Breast epithelium (tissue), 4 donors: ENCODE measurements at regions not wholly inside any gene's neighbourhood (a gene's known extent, or its start where the extent isn't known, plus 50 kb on each side); places are given as distances from the start of the nearest gene placed in this dataset.

ENCODE experiments used
- DNase-seq, 2 donors: peaks; one replicate each; pipeline ENCODE4 v3.0.0-alpha.2; 2019; ENCODE audit warnings: low spot score in 2 of 2
- H3K27ac ChIP-seq, 2 donors: fragments of 200-600 bp; sonication (generic) in 1 of 2; one replicate each; pipeline ENCODE4 v1.5.1; 2016 to 2019; ENCODE audit warnings: mild to moderate bottlenecking in 1 of 2
- H3K27me3 ChIP-seq, 2 donors: fragments of 200-600 bp; sonication (generic) in 1 of 2; one replicate each; pipeline versions ENCODE4 v1.5.1 to v1.6.0; 2017 to 2019; ENCODE audit warnings: control low read depth in 1 of 2, mild to moderate bottlenecking in 1 of 2
- H3K36me3 ChIP-seq: fragments of 200-600 bp; one replicate; pipeline ENCODE4 v1.5.1; 2019
- H3K4me1 ChIP-seq, 2 donors: fragments of 200-600 bp; sonication (generic); one replicate each; pipeline ENCODE4 v1.5.1; 2016 to 2019; ENCODE audit warnings: control low read depth in 1 of 2
- H3K4me3 ChIP-seq, 3 donors: fragments of 200-600 bp; sonication (generic); 1 replicate in 2 of 3; 2 replicates in 1 of 3; pipeline ENCODE4 v1.5.1; 2016 to 2019; ENCODE audit warnings: mild to moderate bottlenecking in 3 of 3, moderate library complexity in 2 of 3
- H3K9me3 ChIP-seq, 2 donors: fragments of 200-600 bp; sonication (generic) in 1 of 2; one replicate each; pipeline ENCODE4 v1.5.1; 2016 to 2019; ENCODE audit warnings: control low read depth in 1 of 2
- POLR2A ChIP-seq: fragments of 450-650 bp; IDR thresholded peaks from one replicate; pipeline ENCODE4 v1.6.1; 2016; ENCODE audit warnings: antibody characterized with exemption, mild to moderate bottlenecking, moderate library complexity
- POLR2AphosphoS5 ChIP-seq, 3 donors: sonication (generic); formaldehyde crosslinking; IDR thresholded peaks; one replicate each; pipeline ENCODE4 v1.6.1; 2017; ENCODE audit warnings: antibody characterized with exemption in 3 of 3
- intact Hi-C: fragments of 100-400 bp; cut with DNase I; formaldehyde crosslinking; loops from one replicate; pipeline ENCODE4 v1.15.1; 2023; ENCODE audit warnings: low total_unique reads
- TF ChIP-seq, protein P1 (sequence below), 3 donors: fragments of 450-650 bp; IDR thresholded peaks; one replicate each; pipeline ENCODE4 v1.5.1; 2016 to 2017; ENCODE audit warnings: antibody characterized with exemption in 3 of 3, mild to moderate bottlenecking in 3 of 3, moderate library complexity in 3 of 3

DNA sequence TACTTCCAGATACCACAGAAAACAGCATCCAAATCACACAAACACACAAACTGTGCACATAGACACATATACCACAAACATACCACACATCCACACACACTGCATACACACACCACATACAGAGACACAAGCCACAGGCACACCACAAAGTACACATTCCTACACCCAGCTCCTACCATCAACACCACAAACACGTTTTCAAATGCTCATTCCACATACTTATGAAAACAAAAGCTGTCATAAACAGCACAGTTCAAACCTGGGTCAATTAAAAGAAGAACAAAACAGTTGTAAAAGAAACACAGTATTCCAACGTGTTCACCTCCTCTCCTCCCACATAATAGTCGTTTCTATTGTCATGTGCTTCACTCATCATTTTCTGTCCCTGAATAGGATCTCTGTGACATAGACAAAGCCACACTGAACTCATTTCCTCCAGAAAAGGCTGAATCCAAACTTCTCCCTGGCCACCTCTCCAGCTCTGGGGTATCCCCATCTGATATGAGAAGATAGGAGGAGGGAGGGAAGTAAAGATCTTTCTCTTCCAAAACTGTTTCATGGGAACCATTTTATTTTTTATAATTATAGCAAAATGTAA, 89.2 kb downstream of the CXCL12 start:
- H3K27ac ChIP-seq: peak overlapping the region; percentile 89 to 90
- intact Hi-C loops: no loop called here
- DNase-seq: no peak

DNA sequence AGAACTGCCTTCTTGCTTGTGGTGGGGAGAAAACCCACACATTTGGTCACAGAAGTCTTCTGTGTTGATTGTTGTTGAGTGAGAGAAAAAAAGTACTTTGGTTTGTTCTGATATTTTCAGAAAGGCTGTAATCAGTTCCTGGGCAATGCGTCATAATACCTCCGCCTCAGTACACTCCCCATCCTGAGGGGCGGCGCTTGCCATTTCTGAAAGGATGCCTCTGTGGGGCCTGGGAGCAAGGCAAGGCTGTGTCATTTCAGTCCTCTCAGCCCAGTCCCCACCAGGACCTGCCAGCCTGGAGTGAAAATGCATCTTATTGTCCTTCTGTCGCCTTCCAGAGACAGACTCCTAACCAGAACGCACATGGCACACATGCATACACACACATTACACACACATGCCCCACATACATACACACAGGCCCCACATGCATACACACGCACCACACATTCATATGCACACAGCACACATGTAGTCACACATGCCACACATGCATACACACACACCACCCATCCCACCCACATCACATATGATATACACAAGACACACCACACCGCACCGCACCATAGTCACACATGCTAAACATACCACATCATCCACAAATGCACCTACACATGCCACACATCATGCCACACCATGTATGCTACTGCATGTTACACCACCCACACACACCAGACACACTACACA, 90.0 kb downstream of the CXCL12 start:
- TF ChIP-seq POLR2AphosphoS5 (IDR thresholded peaks at IDR 0.05): no peak
- TF ChIP-seq, protein P1, sequence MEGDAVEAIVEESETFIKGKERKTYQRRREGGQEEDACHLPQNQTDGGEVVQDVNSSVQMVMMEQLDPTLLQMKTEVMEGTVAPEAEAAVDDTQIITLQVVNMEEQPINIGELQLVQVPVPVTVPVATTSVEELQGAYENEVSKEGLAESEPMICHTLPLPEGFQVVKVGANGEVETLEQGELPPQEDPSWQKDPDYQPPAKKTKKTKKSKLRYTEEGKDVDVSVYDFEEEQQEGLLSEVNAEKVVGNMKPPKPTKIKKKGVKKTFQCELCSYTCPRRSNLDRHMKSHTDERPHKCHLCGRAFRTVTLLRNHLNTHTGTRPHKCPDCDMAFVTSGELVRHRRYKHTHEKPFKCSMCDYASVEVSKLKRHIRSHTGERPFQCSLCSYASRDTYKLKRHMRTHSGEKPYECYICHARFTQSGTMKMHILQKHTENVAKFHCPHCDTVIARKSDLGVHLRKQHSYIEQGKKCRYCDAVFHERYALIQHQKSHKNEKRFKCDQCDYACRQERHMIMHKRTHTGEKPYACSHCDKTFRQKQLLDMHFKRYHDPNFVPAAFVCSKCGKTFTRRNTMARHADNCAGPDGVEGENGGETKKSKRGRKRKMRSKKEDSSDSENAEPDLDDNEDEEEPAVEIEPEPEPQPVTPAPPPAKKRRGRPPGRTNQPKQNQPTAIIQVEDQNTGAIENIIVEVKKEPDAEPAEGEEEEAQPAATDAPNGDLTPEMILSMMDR (IDR thresholded peaks at IDR 0.05): no peak
- no peak for TF ChIP-seq POLR2A
- intact Hi-C loops: no loop called here
- Histone ChIP-seq H3K27ac (peak overlapping the region; percentile 89 to 90), H3K36me3 (no peaks in the 10 kb centered on the region), H3K27me3 (no peaks in the 10 kb centered on the region), H3K9me3 (no peaks in the 10 kb centered on the region), H3K4me3 (no peak overlapping the region), H3K4me1 (peaks cover 3 to 4% of the 10 kb centered on the region in 2 donors)
- DNase-seq: no peak

More for the DNA sequence above, 89.2 kb downstream of the CXCL12 start:
- H3K4me3 ChIP-seq: no peak overlapping the region
- H3K27me3 ChIP-seq: no peaks in the 10 kb centered on the region
- H3K9me3 ChIP-seq: no peaks in the 10 kb centered on the region
- TF ChIP-seq, protein P1 (IDR thresholded peaks at IDR 0.05): no peak
- TF ChIP-seq POLR2AphosphoS5 (IDR thresholded peaks at IDR 0.05): no peak
- no peak for TF ChIP-seq POLR2A
- peaks cover 3 to 4% of the 10 kb centered on the region in 2 donors for H3K4me1 ChIP-seq
- H3K36me3 ChIP-seq: no peaks in the 10 kb centered on the region

DNA sequence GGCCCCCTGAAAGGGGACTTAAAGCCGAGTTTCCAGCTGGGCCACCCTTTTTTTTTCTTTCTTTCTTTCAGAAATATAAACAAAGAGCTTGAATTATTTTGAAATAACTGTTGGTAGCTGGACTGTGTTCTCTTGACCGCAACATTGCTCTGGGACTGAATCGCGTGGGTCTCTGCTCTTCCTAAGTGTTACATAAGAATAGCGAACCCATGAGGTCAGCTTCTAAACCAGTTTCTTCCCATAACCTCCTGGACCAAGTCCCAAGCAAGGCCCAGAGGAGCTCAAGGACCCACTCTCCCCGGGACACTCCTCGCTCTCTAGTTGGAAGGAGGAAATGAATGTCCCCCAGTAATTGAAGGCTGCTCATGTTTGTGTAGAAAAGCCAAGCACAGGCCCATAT, 91.1 kb downstream of the CXCL12 start:
- Histone ChIP-seq H3K4me3 (peak overlapping the region in 2 of 3 donors; percentile 23 to 58), H3K9me3 (no peaks in the 10 kb centered on the region), H3K4me1 (peaks cover 3 to 4% of the 10 kb centered on the region in 2 donors), H3K36me3 (no peaks in the 10 kb centered on the region), H3K27ac (peak overlapping the region; percentile 89 to 90), H3K27me3 (no peaks in the 10 kb centered on the region)
- TF ChIP-seq POLR2AphosphoS5 (IDR thresholded peaks at IDR 0.05) (peak in 2 of 3 donors; percentile 30 to 53), POLR2A (no peak)
- TF ChIP-seq, protein P1 (IDR thresholded peaks at IDR 0.05): no peak
- DNase-seq: peak in 1 of 2 donors; percentile 66
- intact Hi-C loops: no loop called here

DNA sequence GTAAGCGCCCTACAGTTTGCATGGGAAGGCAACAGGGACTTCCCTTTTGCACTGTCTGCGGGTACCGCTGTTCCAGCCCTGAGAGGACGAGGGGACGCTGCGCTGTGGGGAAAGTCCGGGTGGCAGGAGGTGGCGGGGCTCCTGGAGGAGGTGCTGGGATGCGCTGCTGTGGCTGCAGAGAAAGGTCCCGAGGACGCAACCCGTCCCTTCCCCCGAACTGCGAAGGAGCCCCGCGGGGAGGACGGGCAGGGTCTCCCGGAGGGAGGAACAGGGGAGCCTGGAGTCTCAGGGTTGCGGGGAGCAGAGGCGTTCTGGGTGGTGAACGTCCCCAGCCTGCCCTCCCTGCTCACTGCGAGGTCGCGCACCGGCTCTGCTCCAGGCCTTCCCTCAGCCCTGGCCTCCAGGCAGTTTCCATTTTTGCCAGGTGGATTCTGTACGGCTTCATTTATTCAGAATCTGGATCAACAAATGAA, 91.6 kb downstream of the CXCL12 start:
- H3K4me3 ChIP-seq: peak overlapping the region in 2 of 3 donors; percentile 23 to 58
- H3K9me3 ChIP-seq: no peaks in the 10 kb centered on the region
- H3K4me1 ChIP-seq: peaks cover 3 to 5% of the 10 kb centered on the region in 2 donors
- intact Hi-C loops: no loop called here
- TF ChIP-seq POLR2A (no peak), POLR2AphosphoS5 (IDR thresholded peaks at IDR 0.05) (no peak)
- TF ChIP-seq, protein P1 (IDR thresholded peaks at IDR 0.05): no peak
- no peaks in the 10 kb centered on the region for H3K27me3 ChIP-seq
- H3K36me3 ChIP-seq: no peaks in the 10 kb centered on the region
- H3K27ac ChIP-seq: peak overlapping the region; percentile 89 to 90
- DNase-seq: no peak

DNA sequence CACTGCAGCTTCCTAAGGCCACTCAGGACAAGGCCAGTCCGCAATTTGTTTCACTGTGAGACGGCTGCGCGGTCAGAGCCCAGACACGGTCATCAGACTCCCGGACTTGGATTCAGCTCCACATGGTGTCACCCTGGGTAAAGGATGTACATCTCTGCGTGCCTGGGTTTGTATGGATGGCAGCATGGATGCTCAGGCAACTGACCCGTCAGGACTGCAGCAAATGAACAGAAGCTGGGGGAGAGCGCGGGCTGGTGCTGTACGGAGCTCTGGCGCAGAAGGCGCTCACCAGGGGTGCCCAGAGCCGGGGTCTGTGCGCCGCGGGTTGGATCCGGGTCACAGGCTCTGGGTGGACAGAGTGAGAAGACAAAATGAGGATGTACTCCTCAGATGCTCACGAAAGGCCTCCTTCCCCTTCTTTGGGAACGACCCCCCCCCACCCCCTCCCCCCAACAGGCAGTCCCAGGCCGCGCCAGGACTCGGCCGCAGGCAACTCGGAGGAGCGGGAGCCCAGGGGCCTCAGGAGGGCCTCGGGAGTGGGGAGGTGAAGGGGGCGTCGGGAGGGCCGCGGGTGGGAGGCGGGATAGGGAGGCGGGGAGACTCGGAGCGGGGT, 92.4 kb downstream of the CXCL12 start:
- Histone ChIP-seq H3K9me3 (no peaks in the 10 kb centered on the region), H3K27ac (peak overlapping the region; percentile 89 to 90), H3K27me3 (no peaks in the 10 kb centered on the region), H3K4me1 (peaks cover 3 to 9% of the 10 kb centered on the region in 2 donors), H3K36me3 (no peaks in the 10 kb centered on the region), H3K4me3 (peak overlapping the region in 1 of 3 donors; percentile 58)
- no peak for TF ChIP-seq POLR2AphosphoS5 (IDR thresholded peaks at IDR 0.05)
- no peak for TF ChIP-seq POLR2A
- TF ChIP-seq, protein P1 (IDR thresholded peaks at IDR 0.05): no peak
- DNase-seq: no peak
- intact Hi-C loops: no loop called here
